Hepatocyte (in vitro differentiated cells): ENCODE measurements at regions not wholly inside any gene's neighbourhood (a gene's known extent, or its start where the extent isn't known, plus 50 kb on each side); places are given as distances from the start of the nearest gene placed in this dataset.

Experiments
- DNase-seq: peaks from one replicate; pipeline ENCODE4 v3.0.0-alpha.2; 2016; ENCODE audit warnings: low spot score
- H2AFZ ChIP-seq: fragments of 200-600 bp; sonication (generic); 2 replicates; pipeline ENCODE4 v1.6.0; 2016; ENCODE audit warnings: antibody characterized with exemption, mild to moderate bottlenecking
- H3K27ac ChIP-seq: fragments of 200-600 bp; sonication (generic); 2 replicates; pipeline ENCODE4 v1.5.1; 2016; ENCODE audit warnings: mild to moderate bottlenecking
- H3K27me3 ChIP-seq: fragments of 200-600 bp; sonication (generic); 2 replicates; pipeline ENCODE4 v1.6.1; 2016
- H3K36me3 ChIP-seq: fragments of 200-600 bp; sonication (generic); replicated peaks from 2 replicates; pipeline ENCODE4 v1.5.1; 2016; ENCODE audit warnings: low read depth; ENCODE audit not compliant: insufficient read depth
- H3K4me1 ChIP-seq: fragments of 200-600 bp; sonication (generic); 2 replicates; pipeline ENCODE4 v1.5.1; 2016; ENCODE audit warnings: mild to moderate bottlenecking, moderate library complexity; ENCODE audit not compliant: insufficient read depth
- H3K4me2 ChIP-seq: fragments of 200-600 bp; sonication (generic); 2 replicates; pipeline ENCODE4 v1.6.0; 2016
- H3K4me3 ChIP-seq: fragments of 200-600 bp; sonication (generic); 2 replicates; pipeline ENCODE4 v1.5.1; 2016; ENCODE audit warnings: mild to moderate bottlenecking
- H3K79me2 ChIP-seq: fragments of 200-600 bp; sonication (generic); 2 replicates; pipeline ENCODE4 v1.6.0; 2017; ENCODE audit warnings: mild to moderate bottlenecking
- H3K9me2 ChIP-seq: fragments of 200-600 bp; sonication (generic); replicated peaks from 2 replicates; pipeline ENCODE4 v1.6.0; 2017; ENCODE audit warnings: mild to moderate bottlenecking; ENCODE audit not compliant: insufficient read depth
- H3K9me3 ChIP-seq: fragments of 200-600 bp; sonication (generic); 2 replicates; pipeline ENCODE4 v1.5.1; 2016; ENCODE audit warnings: low read depth, mild to moderate bottlenecking
- H4K20me1 ChIP-seq: fragments of 200-600 bp; sonication (generic); 2 replicates; pipeline ENCODE4 v1.6.0; 2016; ENCODE audit warnings: mild to moderate bottlenecking; ENCODE audit not compliant: insufficient read depth, poor library complexity, severe bottlenecking
- CTCF ChIP-seq: fragments of 200-600 bp; sonication (generic); IDR thresholded peaks from 2 replicates; pipeline ENCODE4 v1.5.1; 2016; ENCODE audit warnings: antibody characterized with exemption, mild to moderate bottlenecking; ENCODE audit not compliant: poor library complexity
- EZH2 ChIP-seq: fragments of 200-600 bp; sonication (generic); IDR thresholded peaks from 2 replicates; pipeline ENCODE4 v1.6.1; 2016; ENCODE audit warnings: antibody characterized with exemption, mild to moderate bottlenecking, borderline replicate concordance
- EZH2phosphoT487 ChIP-seq: fragments of 200-600 bp; sonication (generic); IDR thresholded peaks from one replicate; pipeline ENCODE4 v1.6.1; 2018; ENCODE audit warnings: antibody characterized with exemption, mild to moderate bottlenecking, low read depth, moderate library complexity; ENCODE audit not compliant: unreplicated experiment, severe bottlenecking
- WGBS: methylation state at CpG from one replicate; pipeline ENCODE4 v1.1.6; 2016; ENCODE audit warnings: low lambda C conversion rate; ENCODE audit errors: missing lambda C conversion rate; 5-methylcytosine and 5-hydroxymethylcytosine counted together

GRCh38 chr6:97864826-97865225 is 581.8 kb upstream of the MMS22L start:
- H4K20me1 ChIP-seq, result no peaks in the 10 kb centered on the region
- no peaks in the 10 kb centered on the region for H3K79me2 ChIP-seq
- H3K36me3 ChIP-seq, result no peaks in the 10 kb centered on the region
- no peak for TF ChIP-seq CTCF
- no peak for TF ChIP-seq EZH2
- no peak for TF ChIP-seq EZH2phosphoT487
- H3K4me3 ChIP-seq, result no peak overlapping the region
- no peaks in the 10 kb centered on the region for H3K4me1 ChIP-seq
- no peaks in the 10 kb centered on the region for H3K27me3 ChIP-seq
- H3K4me2 ChIP-seq, result no peak overlapping the region
- H3K9me3 ChIP-seq, result no peaks in the 10 kb centered on the region
- no peak overlapping the region for H3K27ac ChIP-seq
- DNase-seq, result no peak
- H3K9me2 ChIP-seq, result no peaks in the 10 kb centered on the region
- 79% methylated on average over 2 of the region's 2 CpGs for WGBS
- no peak overlapping the region for H2AFZ ChIP-seq

GRCh38 chr6:97865612-97866011 is 582.6 kb upstream of the MMS22L start:
- Histone ChIP-seq H3K79me2 (no peaks in the 10 kb centered on the region), H3K9me3 (no peaks in the 10 kb centered on the region), H3K4me2 (no peak overlapping the region), H3K27me3 (no peaks in the 10 kb centered on the region), H3K9me2 (no peaks in the 10 kb centered on the region), H2AFZ (no peak overlapping the region), H3K36me3 (no peaks in the 10 kb centered on the region), H3K27ac (no peak overlapping the region), H4K20me1 (no peaks in the 10 kb centered on the region), H3K4me3 (no peak overlapping the region), H3K4me1 (no peaks in the 10 kb centered on the region)
- WGBS, result 72% methylated on average over 2 of the region's 2 CpGs
- TF ChIP-seq EZH2 (no peak), CTCF (no peak)
- no peak for DNase-seq

GRCh38 chr6:97866616-97867015 is 583.6 kb upstream of the MMS22L start:
- Histone ChIP-seq H4K20me1 (no peaks in the 10 kb centered on the region), H3K4me2 (no peak overlapping the region), H3K27ac (no peak overlapping the region), H2AFZ (no peak overlapping the region), H3K9me3 (no peaks in the 10 kb centered on the region), H3K36me3 (no peaks in the 10 kb centered on the region), H3K27me3 (no peaks in the 10 kb centered on the region), H3K79me2 (no peaks in the 10 kb centered on the region), H3K4me3 (no peak overlapping the region), H3K4me1 (no peaks in the 10 kb centered on the region), H3K9me2 (no peaks in the 10 kb centered on the region)
- no peak for DNase-seq
- WGBS, result 88% methylated on average over 2 of the region's 2 CpGs
- TF ChIP-seq CTCF (no peak), EZH2 (no peak), EZH2phosphoT487 (no peak)

- no peaks in the 10 kb centered on the region for H3K36me3 ChIP-seq
- H2AFZ ChIP-seq, result no peak overlapping the region
- H4K20me1 ChIP-seq, result no peaks in the 10 kb centered on the region
- 45% methylated on average over 2 of the region's 2 CpGs for WGBS
- DNase-seq, result no peak
- TF ChIP-seq CTCF, result no peak
- no peak for TF ChIP-seq EZH2
- TF ChIP-seq EZH2phosphoT487, result no peak
- no peaks in the 10 kb centered on the region for H3K9me3 ChIP-seq
- H3K4me1 ChIP-seq, result no peaks in the 10 kb centered on the region
- no peak overlapping the region for H3K4me2 ChIP-seq
- no peaks in the 10 kb centered on the region for H3K27me3 ChIP-seq
- H3K79me2 ChIP-seq, result no peaks in the 10 kb centered on the region
- H3K4me3 ChIP-seq, result no peak overlapping the region
- H3K27ac ChIP-seq, result no peak overlapping the region
- H3K9me2 ChIP-seq, result no peaks in the 10 kb centered on the region
Observed at GRCh38 chr6:97867177-97867576, 584.2 kb upstream of the MMS22L start.
